ENCODE measurements at regions not wholly inside any gene's neighbourhood (a gene's known extent, or its start where the extent isn't known, plus 50 kb on each side); places are given as distances from the start of the nearest gene placed in this dataset.

DNA sequence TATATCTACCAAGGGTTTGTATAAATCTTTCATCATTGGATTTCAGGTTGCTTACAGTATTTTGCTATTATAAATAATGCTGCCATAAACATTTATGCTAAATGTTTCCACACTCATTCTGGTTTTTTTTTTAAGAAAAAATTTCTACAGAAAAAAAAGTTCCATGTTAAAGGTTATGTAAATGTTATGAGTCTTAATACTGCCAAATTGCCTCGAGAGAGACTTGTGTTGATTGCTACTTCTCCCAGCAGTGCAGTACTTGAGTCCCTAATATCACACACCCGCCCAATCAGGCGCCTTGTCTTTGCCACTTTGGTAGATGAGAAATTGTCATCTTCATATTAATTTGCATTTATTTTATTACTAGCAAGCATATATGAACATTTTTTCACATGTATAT is 96.7 kb upstream of the TMEM26 start:
- TF ChIP-seq CTCF (IDR thresholded peaks at IDR 0.05 in 2 of 3, conservative IDR thresholded peaks at IDR 0.05 in 1 of 3; ENCODE audit: borderline replicate concordance in 1 of 3, insufficient read depth in 1 of 3, low read depth in 2 of 3, low read length in 2 of 3) (no peak), POLR2AphosphoS5 (IDR thresholded peaks at IDR 0.05; ENCODE audit: low read depth, low read length) (no peak), POLR2A (IDR thresholded peaks at IDR 0.05; ENCODE audit: borderline replicate concordance, extremely low read depth, insufficient read depth, insufficient read length) (no peak)

All from HCT116 (cell line).